ENCODE measurements at regions not wholly inside any gene's neighbourhood (a gene's known extent, or its start where the extent isn't known, plus 50 kb on each side); places are given as distances from the start of the nearest gene placed in this dataset.

DNA sequence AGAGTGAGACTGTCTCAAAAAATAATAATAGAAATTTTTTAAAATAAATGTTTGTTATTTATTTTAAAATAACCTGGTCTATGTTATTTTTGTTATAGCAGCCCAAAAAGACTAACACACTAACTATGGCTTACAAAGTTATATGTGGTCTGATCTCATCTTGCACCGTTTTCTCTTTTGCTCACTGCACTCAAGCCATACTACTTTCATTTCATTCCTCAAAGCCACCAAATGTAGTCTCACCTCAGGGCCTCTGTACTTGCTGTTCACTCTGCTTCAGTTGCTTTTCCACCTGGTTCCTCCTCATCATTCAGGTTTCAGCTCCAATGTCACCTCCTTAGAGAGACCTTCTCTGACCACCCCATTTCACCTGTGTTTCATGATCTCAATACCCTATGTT is 55.2 kb upstream of the MDM1 start:
- Histone ChIP-seq H3K4me3 (no peak overlapping the region), H3K9me3 (no peaks in the 10 kb centered on the region), H3K36me3 (no peaks in the 10 kb centered on the region), H3K4me1 (no peaks in the 10 kb centered on the region), H3K27me3 (no peaks in the 10 kb centered on the region), H3K27ac (no peak overlapping the region)
- no peak for TF ChIP-seq POLR2A (IDR thresholded peaks at IDR 0.05)
- TF ChIP-seq, protein P1, sequence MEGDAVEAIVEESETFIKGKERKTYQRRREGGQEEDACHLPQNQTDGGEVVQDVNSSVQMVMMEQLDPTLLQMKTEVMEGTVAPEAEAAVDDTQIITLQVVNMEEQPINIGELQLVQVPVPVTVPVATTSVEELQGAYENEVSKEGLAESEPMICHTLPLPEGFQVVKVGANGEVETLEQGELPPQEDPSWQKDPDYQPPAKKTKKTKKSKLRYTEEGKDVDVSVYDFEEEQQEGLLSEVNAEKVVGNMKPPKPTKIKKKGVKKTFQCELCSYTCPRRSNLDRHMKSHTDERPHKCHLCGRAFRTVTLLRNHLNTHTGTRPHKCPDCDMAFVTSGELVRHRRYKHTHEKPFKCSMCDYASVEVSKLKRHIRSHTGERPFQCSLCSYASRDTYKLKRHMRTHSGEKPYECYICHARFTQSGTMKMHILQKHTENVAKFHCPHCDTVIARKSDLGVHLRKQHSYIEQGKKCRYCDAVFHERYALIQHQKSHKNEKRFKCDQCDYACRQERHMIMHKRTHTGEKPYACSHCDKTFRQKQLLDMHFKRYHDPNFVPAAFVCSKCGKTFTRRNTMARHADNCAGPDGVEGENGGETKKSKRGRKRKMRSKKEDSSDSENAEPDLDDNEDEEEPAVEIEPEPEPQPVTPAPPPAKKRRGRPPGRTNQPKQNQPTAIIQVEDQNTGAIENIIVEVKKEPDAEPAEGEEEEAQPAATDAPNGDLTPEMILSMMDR (IDR thresholded peaks at IDR 0.05 in 4 of 5, conservative IDR thresholded peaks at IDR 0.05 in 1 of 5), result no peak
- DNase-seq, result no peak
- intact Hi-C loops (cut with DNase I; ENCODE audit: low total_unique reads) (no loop called here), in situ Hi-C loops (cut with MboI; ENCODE audit: low sequenced_read_pairs in 4 of 4) (no loop called here)
- no peak for ATAC-seq

DNA sequence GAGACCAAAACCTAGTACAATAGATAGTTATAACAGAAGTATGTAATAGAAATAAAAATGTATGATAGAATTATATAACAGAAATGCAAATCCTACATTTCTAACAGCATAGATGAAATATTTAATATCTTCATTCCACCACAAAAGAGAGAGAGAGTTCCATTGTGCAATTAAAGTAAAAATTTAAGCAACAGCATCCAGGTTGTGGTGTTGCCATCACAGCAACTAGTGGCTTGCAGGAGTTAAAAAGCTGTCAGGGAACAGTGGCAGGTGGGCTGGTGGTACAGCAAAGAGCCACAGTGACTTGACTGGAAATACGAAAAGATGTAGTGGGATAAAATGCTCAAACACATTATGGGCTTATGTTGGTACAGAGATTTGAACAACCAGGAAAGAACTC is 57.1 kb upstream of the MDM1 start:
- Histone ChIP-seq H3K4me1 (no peaks in the 10 kb centered on the region), H3K27ac (no peak overlapping the region), H3K4me3 (no peak overlapping the region), H3K36me3 (no peaks in the 10 kb centered on the region), H3K27me3 (no peaks in the 10 kb centered on the region), H3K9me3 (no peaks in the 10 kb centered on the region)
- intact Hi-C loops (cut with DNase I; ENCODE audit: low total_unique reads) (no loop called here), in situ Hi-C loops (cut with MboI; ENCODE audit: low sequenced_read_pairs in 4 of 4) (no loop called here)
- no peak for ATAC-seq
- TF ChIP-seq, protein P1 (IDR thresholded peaks at IDR 0.05 in 4 of 5, conservative IDR thresholded peaks at IDR 0.05 in 1 of 5), result no peak
- no peak for TF ChIP-seq POLR2A (IDR thresholded peaks at IDR 0.05)
- DNase-seq, result no peak

GRCh38 chr12:68391937-68392336 is 59.8 kb upstream of the MDM1 start:
- ATAC-seq, result no peak
- H3K4me3 ChIP-seq, result no peak overlapping the region
- H3K9me3 ChIP-seq, result no peaks in the 10 kb centered on the region
- TF ChIP-seq, protein P1 (IDR thresholded peaks at IDR 0.05 in 4 of 5, conservative IDR thresholded peaks at IDR 0.05 in 1 of 5), result no peak
- no peak for TF ChIP-seq POLR2A (IDR thresholded peaks at IDR 0.05)
- no peak for DNase-seq
- no peaks in the 10 kb centered on the region for H3K27me3 ChIP-seq
- in situ Hi-C loops (cut with MboI; ENCODE audit: low sequenced_read_pairs in 4 of 4), result no loop called here
- no peak overlapping the region for H3K27ac ChIP-seq
- no peaks in the 10 kb centered on the region for H3K36me3 ChIP-seq
- H3K4me1 ChIP-seq, result no peaks in the 10 kb centered on the region
- intact Hi-C loops (cut with DNase I; ENCODE audit: low total_unique reads), result no loop called here

DNA sequence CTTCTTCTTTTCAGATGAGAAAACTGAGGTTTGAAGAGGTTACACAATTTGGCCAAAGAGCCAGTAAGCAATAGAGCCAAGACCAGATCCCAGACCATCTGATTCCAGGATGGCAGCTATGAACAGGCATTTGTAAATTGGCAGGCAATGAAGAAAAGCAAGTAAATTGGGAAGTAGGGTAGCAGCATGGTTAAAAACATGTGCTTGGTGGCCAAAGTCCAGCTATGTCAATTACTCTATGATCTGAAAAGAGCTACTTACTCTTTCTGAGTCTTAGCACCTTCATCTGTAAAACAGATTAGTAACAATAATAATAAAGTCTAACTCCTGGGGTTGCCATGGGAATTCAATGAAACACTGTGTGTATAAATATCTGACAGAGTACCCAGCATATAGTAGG is 60.2 kb upstream of the MDM1 start:
- H3K36me3 ChIP-seq, result no peaks in the 10 kb centered on the region
- H3K4me1 ChIP-seq, result no peaks in the 10 kb centered on the region
- H3K4me3 ChIP-seq, result no peak overlapping the region
- no peak for TF ChIP-seq POLR2A (IDR thresholded peaks at IDR 0.05)
- TF ChIP-seq, protein P1 (IDR thresholded peaks at IDR 0.05 in 4 of 5, conservative IDR thresholded peaks at IDR 0.05 in 1 of 5), result no peak
- in situ Hi-C loops (cut with MboI; ENCODE audit: low sequenced_read_pairs in 4 of 4), result no loop called here
- no peak overlapping the region for H3K27ac ChIP-seq
- H3K27me3 ChIP-seq, result no peaks in the 10 kb centered on the region
- ATAC-seq (no peak), DNase-seq (no peak)
- no peaks in the 10 kb centered on the region for H3K9me3 ChIP-seq
- intact Hi-C loops (cut with DNase I; ENCODE audit: low total_unique reads), result no loop called here

DNA sequence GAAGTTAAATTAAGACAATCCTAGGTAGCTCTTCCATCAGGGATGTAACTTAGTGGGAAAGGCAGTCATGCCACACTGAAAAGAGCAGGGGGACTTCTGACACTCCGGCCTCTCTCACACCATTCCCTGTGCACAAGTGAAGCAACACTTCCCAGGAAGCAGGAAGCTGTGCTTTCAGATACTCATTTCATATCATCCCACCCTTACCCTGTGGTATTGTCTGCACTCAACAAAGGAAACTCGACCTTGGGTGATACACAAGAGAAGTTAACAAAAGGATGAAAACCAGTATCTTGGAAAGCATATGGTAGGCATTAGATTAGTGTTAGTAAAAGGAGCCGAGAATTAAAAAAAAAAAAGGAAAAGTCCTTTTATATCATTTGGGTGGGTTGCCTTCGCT is 61.3 kb upstream of the MDM1 start:
- ATAC-seq, result no peak

More for the DNA sequence above, 61.3 kb upstream of the MDM1 start:
- intact Hi-C loops (cut with DNase I; ENCODE audit: low total_unique reads) (no loop called here), in situ Hi-C loops (cut with MboI; ENCODE audit: low sequenced_read_pairs in 4 of 4) (no loop called here)
- TF ChIP-seq, protein P1 (IDR thresholded peaks at IDR 0.05 in 4 of 5, conservative IDR thresholded peaks at IDR 0.05 in 1 of 5), result no peak
- TF ChIP-seq POLR2A (IDR thresholded peaks at IDR 0.05), result no peak
- DNase-seq, result no peak
- Histone ChIP-seq H3K27me3 (no peaks in the 10 kb centered on the region), H3K4me1 (no peaks in the 10 kb centered on the region), H3K9me3 (no peaks in the 10 kb centered on the region), H3K27ac (no peak overlapping the region), H3K4me3 (no peak overlapping the region), H3K36me3 (no peaks in the 10 kb centered on the region)
